ENCODE measurements at regions not wholly inside any gene's neighbourhood (a gene's known extent, or its start where the extent isn't known, plus 50 kb on each side); places are given as distances from the start of the nearest gene placed in this dataset.

DNA sequence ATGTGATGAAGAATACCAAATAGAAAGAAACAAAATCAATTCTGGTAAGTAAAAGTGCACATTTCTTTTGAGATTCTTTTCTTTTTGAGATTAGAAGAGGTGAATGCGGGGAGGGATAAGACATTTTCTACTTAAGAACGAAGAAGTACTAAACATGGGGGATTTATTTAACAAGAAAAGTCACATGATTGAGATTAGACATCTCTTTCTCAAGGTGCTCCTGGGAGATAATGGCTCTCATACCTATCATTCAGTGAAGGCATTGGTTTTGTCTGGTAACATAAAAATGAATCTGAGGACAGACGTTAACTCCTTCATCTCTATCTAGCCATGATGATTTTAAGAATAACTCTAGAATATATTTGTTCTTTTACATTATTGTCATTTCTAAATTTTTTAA, 147.9 kb upstream of the SAMSN1 start:
- no peak for DNase-seq (ENCODE audit: low spot score)
- Histone ChIP-seq H3K9me3 (no peaks in the 10 kb centered on the region), H3K36me3 (no peaks in the 10 kb centered on the region)

DNA sequence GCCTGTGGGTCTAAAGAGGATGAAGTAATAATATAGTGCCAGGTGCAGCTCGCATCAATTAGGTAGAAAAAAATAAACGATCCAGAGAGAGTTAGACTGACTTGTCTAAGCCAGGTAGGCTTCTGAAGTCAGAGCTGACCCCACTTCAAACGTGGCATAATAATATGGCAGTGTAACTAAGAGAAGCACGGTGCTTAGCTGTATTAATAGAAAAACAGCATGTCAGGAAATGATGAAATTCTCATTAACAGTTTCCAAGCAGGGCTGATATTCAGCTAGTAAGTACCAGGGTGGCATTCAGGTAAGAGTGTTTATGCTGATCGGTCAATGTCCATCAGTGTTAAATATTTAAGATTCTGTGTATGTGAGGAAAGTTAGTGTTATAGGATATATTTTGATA, 145.8 kb upstream of the SAMSN1 start:
- no peak overlapping the region for H3K27ac ChIP-seq
- no peak for TF ChIP-seq CTCF (IDR thresholded peaks at IDR 0.05)
- no peaks in the 10 kb centered on the region for H3K9me3 ChIP-seq
- H3K27me3 ChIP-seq, result no peaks in the 10 kb centered on the region
- H3K4me3 ChIP-seq, result no peak overlapping the region
- no peaks in the 10 kb centered on the region for H3K36me3 ChIP-seq
- H3K4me1 ChIP-seq, result no peaks in the 10 kb centered on the region
- no peak for DNase-seq (ENCODE audit: low spot score)

More for the DNA sequence above, 147.9 kb upstream of the SAMSN1 start:
- TF ChIP-seq CTCF (IDR thresholded peaks at IDR 0.05), result no peak
- Histone ChIP-seq H3K27ac (no peak overlapping the region), H3K27me3 (no peaks in the 10 kb centered on the region), H3K4me1 (no peaks in the 10 kb centered on the region), H3K4me3 (no peak overlapping the region)

GRCh38 chr21:14690886-14691285, 144.8 kb upstream of the SAMSN1 start:
- H3K27me3 ChIP-seq, result no peaks in the 10 kb centered on the region
- H3K27ac ChIP-seq, result no peak overlapping the region
- no peaks in the 10 kb centered on the region for H3K9me3 ChIP-seq
- H3K36me3 ChIP-seq, result no peaks in the 10 kb centered on the region
- TF ChIP-seq CTCF (IDR thresholded peaks at IDR 0.05), result no peak
- no peak overlapping the region for H3K4me3 ChIP-seq
- H3K4me1 ChIP-seq, result no peaks in the 10 kb centered on the region
- DNase-seq (ENCODE audit: low spot score), result no peak

GRCh38 chr21:14688936-14689335, 142.8 kb upstream of the SAMSN1 start:
- Histone ChIP-seq H3K4me3 (no peak overlapping the region), H3K9me3 (no peaks in the 10 kb centered on the region), H3K36me3 (no peaks in the 10 kb centered on the region), H3K27me3 (no peaks in the 10 kb centered on the region), H3K4me1 (no peaks in the 10 kb centered on the region), H3K27ac (no peak overlapping the region)
- DNase-seq (ENCODE audit: low spot score), result no peak
- TF ChIP-seq CTCF (IDR thresholded peaks at IDR 0.05), result no peak

DNA sequence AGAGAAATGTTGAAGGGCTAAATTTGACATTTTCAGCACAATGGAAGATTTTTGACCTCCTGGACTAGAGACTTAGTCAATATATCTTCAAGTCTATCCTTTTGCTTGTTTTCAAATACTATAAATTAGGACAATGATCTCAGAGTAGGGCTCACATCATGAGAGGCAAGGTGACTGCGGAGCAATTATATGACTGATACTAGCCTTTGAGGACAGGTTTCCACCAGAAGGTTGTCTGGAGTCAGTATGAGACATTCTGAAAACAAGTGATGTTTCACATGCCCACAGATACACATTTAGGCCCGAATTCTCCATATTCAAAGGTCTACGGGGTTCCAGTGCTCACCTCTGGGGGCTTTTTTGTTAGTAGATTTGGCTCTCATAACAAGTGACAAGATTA, 142.3 kb upstream of the SAMSN1 start:
- no peak overlapping the region for H3K27ac ChIP-seq
- no peaks in the 10 kb centered on the region for H3K4me1 ChIP-seq
- H3K4me3 ChIP-seq, result no peak overlapping the region
- no peaks in the 10 kb centered on the region for H3K9me3 ChIP-seq
- no peak for TF ChIP-seq CTCF (IDR thresholded peaks at IDR 0.05)
- H3K36me3 ChIP-seq, result no peaks in the 10 kb centered on the region
- no peaks in the 10 kb centered on the region for H3K27me3 ChIP-seq
- DNase-seq (ENCODE audit: low spot score), result no peak

DNA sequence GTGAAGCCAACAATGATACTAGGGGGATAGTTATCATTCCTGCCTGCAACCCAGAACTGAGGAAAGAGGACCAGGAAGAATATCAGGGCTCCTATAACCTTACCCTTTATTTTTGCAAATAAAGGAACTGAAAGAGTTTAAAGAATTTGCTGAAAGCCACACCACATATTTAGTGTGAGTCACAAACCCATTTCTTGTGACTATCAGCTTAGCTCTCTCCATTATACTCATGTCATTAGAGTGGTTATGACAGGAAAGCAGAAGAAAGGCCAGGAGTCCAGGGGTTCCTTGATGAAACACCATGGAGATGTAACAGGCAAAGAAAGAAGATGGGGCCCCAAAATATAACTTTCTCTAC, 141.1 kb upstream of the SAMSN1 start:
- Histone ChIP-seq H3K27ac (no peak overlapping the region), H3K4me3 (no peak overlapping the region), H3K36me3 (no peaks in the 10 kb centered on the region), H3K4me1 (no peaks in the 10 kb centered on the region), H3K27me3 (no peaks in the 10 kb centered on the region), H3K9me3 (no peaks in the 10 kb centered on the region)
- DNase-seq (ENCODE audit: low spot score), result no peak
- no peak for TF ChIP-seq CTCF (IDR thresholded peaks at IDR 0.05)
